ENCODE measurements at regions not wholly inside any gene's neighbourhood (a gene's known extent, or its start where the extent isn't known, plus 50 kb on each side); places are given as distances from the start of the nearest gene placed in this dataset.

DNA sequence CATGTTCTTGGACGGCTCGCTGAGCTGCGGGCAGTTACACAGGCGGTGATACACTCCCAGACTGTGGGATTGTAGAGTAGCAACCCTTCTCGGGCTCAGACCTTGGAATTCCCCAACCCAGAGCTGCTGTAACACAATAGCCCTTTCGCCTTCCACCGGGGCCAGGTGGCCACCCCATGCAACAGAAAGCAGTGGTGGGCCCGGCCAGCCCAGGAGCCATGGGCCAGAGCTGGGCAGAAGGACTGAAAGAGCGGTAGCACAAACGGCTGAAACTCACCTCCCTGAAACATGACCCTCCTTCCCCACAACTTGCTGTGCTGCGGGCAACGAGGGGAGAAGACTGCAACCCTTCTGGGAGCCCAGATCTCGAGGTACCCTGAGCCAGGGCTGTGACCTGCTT lies 429.0 kb downstream of the SLITRK1 start:
- TF ChIP-seq POLR2A (IDR thresholded peaks at IDR 0.05), result no peak
- TF ChIP-seq, protein P1, sequence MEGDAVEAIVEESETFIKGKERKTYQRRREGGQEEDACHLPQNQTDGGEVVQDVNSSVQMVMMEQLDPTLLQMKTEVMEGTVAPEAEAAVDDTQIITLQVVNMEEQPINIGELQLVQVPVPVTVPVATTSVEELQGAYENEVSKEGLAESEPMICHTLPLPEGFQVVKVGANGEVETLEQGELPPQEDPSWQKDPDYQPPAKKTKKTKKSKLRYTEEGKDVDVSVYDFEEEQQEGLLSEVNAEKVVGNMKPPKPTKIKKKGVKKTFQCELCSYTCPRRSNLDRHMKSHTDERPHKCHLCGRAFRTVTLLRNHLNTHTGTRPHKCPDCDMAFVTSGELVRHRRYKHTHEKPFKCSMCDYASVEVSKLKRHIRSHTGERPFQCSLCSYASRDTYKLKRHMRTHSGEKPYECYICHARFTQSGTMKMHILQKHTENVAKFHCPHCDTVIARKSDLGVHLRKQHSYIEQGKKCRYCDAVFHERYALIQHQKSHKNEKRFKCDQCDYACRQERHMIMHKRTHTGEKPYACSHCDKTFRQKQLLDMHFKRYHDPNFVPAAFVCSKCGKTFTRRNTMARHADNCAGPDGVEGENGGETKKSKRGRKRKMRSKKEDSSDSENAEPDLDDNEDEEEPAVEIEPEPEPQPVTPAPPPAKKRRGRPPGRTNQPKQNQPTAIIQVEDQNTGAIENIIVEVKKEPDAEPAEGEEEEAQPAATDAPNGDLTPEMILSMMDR (IDR thresholded peaks at IDR 0.05), result no peak
